Nucleus accumbens (tissue), 56 donors: ENCODE measurements at regions not wholly inside any gene's neighbourhood (a gene's known extent, or its start where the extent isn't known, plus 50 kb on each side); places are given as distances from the start of the nearest gene placed in this dataset.

Experiments used
- DNase-seq, 56 donors: peaks; one replicate each; lab custom pipeline; 2025; lab: John Stamatoyannopoulos, UW

DNA sequence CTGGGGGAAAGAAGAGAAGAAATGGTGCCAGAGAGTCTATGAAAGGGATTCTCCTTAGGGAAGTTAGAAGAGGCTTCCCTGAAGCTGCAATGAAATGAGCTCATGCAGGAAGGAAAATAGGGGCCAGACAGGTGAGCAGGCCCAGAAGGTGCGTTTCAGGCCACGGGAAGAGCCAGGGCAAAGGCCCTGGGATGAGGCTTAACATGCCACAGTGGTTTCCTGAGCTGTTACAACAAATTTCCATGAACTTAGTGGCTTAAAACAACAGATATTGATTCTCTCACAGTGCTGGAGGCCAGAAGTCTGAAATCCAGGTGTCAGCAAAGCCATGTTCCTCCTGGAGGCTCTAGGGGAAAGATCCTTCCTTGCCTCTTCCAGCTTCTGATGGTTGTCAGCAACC is 167.9 kb downstream of the TFAP2C start:
- no peak for DNase-seq

DNA sequence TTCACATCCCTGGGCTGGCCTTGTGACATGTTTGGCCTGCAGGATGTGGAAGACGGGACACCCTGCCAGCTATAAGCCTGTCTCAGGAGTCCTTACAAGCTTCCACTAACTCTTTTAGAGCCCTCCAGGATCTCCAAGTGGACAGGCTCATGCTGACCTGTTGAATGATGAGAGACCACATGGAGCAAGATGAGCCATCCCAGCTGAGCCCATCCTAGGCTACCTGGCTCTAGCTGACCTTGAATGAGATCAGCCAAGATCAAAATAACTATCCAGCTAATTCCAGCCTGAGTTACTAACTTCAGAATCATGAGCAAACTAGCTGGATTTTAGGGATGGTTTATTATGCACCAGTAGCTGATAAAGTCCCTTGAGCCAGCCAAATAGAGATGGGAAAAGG is 169.5 kb downstream of the TFAP2C start:
- DNase-seq, result no peak

DNA sequence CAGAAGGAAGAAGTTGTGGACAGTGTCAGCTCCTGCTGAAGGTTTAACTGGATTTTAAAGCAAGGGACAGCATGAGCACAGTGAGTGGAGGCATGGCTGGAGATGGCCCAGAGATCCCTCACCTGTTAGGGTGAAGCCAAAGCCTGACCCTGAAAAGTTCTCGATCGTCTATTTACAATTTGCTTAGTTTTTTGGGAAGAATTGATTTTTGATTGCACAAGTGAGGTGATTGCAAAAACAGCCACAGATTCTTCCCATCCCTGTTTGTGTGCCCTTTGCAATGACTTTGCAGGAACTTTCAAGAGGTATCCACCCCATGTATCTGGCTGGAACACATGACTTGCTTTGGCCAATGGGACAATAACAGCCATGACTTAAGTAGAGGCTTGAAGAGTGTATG is 170.1 kb downstream of the TFAP2C start:
- DNase-seq, result no peak

DNA sequence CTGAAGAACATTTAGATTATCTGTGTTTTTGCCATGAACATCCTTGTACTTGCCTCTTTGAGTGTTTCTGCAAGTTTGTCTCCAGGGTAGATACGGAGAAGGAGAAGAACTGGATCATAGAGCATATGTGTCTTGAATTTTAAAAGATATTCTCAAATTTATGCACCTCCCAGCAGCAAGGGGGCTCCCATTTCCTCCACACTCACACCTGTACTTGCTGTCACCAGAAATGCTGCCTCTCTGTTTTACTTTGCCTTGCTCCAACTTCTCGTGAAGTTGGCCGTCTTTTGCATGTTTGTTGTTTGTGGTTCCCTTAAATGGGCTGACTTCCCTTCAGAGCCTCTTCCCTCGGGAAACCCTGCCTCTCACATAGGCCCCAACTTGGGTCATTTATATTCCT is 171.0 kb downstream of the TFAP2C start:
- no peak for DNase-seq

DNA sequence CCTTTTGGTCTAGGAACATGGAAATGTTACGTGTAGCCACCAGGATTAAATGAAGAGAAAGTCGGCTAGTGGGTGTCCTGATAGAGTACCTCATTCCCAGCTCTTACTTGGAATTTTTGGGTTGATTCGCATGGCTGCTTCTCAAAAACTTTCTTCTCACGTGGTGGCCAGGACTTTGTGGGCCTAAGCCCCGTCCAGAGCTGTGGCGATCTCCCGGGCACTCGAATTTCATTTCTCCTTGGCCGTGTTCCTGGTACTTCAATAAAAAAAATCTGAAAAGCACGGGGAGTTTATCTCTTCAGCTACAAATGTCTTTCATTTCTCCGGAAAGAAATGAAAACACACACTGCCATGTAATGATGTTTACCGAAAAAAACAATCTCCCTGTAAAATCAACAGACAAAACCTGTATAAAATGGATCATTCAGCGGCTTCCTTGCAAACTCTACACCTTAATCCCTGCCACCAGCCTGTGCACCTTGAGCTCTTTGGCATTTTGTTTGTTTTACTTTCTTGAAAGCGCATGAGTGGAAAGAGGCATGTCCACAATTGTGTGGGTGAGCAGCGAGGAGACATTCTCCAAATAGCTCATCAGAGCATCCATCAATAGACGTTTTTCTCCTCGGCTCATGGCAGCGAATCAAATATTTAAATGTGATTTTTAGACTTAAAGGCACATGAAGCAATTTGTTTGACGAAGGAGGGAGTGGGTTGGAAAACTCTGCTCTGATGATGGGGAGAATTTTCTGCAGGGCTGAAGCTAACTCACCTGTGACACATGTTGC is 173.1 kb downstream of the TFAP2C start:
- DNase-seq, result no peak

DNA sequence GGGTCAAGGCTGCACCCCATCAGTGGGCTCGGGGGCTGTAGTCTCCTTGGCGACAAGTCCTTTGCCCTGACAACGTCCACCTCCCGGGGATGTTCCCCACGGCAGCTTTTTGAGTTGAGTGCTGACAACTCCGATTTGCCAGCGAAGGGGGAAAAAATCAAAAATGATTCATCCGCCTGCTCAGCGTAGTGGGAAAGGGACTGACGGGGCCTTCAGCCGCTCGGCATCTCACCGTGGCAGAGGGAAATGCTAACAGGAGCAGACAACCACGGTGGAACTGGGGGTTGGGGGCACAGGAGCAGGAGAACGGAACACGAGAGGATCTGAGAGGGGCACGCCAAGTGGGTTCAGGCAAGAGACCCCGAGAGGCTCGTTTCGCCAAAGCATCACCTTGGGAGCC is 173.7 kb downstream of the TFAP2C start:
- peak in 1 of 56 donors; percentile 22 for DNase-seq

DNA sequence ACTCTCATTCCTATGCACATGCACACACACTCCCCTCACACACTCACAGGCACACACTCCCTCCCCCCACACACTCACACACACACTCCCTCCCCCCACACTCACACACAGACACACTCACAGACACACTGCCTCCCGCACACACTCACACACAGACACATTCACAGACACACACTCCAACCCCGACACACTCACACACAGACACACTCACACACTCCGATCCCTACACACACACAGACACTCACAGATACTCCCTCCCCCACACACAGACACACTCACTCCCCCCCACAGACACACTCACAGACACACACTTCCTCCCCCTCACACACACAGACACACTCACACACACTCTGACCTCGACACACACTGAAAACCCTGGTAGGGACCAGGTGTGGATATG is 176.2 kb downstream of the TFAP2C start:
- no peak for DNase-seq

DNA sequence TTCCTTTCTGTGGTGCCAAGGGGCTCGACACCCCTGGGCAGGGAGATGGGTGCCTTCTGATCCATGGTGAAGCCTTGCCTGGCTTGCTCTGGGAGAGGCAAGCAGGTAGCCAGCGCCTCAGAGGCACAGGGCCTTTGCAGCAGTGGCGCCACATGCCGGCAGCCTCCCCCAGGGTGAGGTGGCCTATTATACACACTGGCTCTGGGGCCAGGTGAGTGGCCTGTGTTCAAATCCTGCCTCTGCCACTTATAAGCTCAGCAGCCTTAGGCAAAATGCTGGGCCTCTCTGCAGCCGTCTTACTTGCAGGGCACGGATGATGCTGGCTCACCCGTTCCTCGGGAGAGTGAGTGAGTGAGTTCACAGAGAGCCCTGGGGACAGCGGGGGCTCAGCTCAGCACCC is 176.9 kb downstream of the TFAP2C start:
- no peak for DNase-seq

DNA sequence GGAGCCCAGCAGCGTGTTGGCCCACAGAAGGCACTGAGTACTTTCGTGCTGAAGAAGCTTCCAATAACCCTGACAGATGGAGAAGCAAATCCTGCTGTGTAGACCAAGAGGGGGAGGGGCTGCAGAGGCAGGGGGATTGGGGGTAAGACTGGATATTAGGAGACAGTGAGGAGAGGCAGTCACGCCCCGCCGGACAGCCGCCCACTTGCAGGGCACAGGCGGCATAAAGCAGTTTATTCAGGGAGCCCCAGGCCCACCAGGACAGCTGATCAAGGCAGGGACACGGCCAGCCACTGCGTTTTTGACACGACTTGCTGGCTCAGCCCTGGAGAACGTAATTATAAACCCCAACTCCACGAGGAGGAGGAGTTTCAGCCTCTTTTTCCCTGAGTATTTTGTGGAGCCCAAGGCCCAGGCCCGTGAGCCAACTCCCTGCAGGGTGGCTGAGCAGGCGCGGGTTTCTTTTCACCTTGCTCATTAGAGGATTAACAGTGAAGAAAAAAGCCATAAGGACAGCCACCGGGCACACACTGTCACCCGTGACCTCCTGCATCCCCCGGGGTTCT is 177.9 kb downstream of the TFAP2C start:
- DNase-seq, result peak in 2 of 56 donors; percentile 10 to 15

DNA sequence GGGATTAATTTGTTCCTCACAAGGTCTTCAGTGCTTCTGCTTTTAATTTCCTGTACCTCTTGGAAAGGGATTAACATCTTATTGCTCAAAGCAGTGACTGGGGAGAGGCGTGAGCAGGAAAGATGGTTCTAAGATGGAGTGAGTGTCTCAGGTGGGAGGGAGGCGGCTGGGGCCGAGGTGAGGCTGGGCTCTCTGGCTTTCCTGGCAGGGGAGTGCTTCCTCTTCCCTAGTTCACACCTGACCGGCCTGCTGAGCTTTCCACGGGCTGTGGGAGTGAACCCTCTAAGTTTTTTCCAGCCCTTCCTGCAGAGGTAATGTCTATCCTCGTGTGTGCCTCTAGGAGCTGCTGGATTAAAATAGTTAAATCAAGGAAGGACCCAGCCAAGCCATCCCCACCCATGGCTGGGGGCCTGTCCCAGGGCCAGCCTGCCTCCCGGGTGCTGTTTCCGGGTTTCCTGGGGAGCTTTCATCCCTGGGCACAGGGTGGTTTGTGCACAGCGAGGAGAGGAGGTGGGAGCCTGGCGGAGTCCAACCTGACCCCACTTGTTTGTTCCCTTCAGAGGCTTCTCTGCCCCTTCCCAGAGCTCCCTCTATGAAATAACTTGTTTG is 179.1 kb downstream of the TFAP2C start:
- DNase-seq, result no peak

DNA sequence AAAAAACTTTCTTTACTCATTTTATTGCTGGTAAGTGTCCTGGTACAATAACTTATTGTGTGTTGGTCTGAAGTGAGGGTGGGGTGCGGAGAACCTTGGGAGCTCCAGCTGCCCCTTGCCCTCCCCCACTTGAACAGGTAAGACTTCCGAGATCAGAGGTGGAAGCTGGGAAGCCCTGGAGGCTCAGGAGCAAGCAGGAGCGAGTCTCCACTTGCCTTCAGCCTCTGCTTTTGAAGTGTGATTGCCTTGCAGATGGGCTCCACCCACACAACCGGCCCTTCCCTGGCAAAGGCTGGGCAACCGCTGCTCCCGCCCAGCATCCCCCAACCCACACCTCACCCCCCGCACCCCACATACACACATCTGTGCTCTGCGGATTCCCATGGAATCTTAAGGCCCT is 179.6 kb downstream of the TFAP2C start:
- DNase-seq, result no peak

DNA sequence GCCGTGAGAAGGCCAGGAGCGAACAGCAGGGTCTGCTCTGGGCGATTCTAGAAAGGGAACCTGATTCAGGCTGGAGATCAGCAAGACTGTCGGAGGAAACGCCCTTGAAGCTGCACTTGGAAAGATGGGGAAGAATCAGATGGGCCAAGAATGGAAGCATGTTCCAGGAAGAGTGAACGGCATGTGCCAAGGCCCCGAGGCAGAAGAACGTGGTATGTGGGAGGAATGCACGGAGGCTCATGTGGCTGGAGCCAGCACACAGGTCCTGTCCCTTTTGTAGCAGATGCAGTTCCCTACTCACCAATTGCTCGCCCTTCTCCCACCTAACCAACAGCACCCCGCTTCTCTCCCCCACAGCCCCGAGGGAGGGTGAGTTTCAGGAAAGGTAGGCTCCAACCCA is 180.6 kb downstream of the TFAP2C start:
- DNase-seq, result no peak

DNA sequence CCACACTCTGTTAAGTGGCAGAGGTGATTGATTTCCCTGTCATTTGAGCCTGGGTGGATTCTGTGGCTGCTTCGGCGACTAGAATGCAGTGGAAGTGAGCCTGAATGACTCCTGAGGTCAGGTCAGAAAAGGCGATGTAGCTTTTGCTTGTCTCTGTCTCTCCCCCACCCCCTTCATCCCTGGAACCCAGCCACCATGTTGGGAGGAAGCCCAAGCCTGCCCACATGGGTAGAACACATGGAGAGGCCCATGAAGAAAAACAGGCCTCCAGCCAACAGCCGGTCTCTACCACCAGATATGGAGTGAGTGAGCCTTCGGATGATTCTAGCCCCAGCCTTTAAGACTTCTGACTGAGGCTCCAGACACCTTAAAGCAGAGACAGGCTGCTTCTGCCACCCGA is 181.0 kb downstream of the TFAP2C start:
- DNase-seq, result no peak

DNA sequence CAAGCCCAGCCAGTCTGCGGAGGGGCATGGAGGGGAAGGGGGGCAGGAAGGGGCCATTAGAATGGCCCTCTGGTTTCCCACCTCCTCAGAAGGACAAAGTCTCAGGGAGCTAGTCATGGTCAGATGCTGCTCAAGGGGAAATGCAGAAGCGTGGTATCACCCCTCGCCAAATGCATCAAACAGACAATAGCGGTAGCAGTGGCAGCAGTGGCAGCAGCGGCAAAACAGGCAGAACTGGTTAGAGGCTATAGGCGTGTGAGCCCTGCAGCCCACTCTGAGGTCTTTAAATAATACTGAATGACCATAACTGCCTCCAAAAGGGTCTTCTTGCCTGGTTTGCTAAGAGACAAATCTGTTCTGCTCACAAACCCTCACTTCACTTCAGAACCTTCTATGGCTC is 186.7 kb downstream of the TFAP2C start:
- DNase-seq, result no peak

DNA sequence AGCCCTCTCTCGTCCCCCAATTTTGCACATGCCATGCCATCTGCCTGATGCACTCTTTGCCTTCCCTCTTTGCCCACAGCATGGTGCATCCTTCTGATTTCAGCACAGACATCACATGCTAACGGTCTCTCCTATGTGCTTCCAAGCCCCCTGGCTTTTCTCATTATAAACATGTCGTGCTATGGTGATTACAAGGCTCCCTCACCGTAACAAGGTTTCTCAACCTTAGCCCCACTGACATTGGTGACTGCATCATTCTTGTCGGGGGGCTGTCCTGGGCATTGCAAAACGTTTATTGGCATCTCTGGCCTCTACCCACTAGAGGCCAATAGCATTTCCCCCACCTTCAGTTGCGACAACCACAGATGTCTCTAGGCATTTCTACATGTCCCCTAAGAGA is 187.2 kb downstream of the TFAP2C start:
- DNase-seq, result no peak

DNA sequence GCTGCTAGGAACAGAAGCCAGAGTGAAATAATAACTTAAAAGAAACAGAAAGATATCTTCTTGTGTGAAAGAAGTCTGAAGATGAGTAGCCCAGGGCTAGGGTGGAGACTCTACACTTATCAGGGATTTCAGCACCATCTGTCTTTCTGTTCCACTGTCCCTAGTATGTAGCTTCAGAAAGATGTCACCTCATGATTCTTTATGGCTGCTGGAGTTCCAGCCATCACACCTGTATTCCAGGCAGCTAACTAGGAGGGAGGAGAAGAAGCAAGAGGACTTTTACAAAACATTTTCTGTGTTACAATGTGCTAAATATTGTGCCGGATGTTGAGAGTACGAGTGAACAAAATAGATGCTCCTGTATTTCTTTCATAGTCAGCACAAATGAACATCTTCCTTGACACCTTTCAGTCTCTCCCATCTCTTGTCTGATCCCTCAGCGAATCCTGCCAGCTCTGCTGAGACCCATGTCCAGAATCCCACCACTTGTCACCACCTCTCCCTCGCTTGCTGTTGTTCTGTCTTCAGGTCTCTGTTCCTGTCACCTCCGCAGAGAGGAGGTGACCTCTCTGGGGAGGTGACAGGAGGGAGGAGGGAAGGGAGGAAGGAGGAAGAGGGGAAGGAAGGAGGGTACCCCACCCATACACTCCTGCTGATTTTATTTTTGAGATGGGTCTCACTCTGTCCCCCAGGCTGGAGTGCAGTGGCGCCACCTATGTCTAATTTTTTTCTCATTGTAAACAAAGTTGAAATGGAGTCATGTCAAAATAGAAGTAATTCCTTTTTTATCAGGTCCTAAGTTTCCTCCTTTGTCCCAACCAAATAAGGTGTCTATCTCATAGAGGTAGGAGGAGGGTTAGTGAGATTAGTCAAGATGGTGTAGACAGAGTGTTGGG is 188.9 kb downstream of the TFAP2C start:
- no peak for DNase-seq

DNA sequence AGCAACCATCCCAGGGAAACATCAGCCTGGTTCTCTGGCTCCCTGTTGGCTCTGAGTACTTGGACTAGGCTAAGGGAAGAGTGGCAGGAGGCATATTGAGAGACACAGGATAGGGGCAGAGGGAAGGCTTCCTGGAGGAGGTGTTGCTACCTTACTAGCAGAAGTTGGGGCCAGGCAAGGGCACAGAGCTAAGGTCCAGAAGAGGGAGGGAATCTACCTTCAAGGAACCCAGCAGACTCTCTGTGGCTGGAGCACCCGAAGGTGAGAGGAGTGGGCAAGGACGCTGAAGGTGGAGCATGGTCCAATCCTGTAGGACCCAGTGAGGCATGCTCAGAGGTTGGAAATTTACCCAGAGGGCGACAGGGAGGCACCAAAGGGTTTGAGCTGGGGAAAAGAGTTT is 191.9 kb downstream of the TFAP2C start:
- no peak for DNase-seq

DNA sequence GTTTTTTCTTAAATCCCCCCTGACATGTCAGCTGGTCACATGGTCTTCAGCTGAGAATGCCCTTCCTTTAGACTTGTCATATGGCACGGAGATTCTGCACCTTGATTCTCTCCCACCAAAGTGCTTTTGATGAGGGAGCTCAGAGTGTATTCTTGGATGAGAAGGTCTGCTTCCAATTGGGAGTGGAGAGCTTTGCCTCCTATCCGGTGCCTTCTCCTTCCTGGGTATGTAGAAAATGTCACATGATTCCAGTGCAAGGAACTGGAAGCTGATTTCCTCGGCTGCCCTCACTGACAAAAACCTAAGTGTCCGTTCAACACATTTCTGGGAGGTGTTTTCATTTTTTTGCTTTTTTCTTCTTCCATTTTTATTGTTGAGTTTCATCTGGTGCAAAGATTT is 197.2 kb downstream of the TFAP2C start:
- no peak for DNase-seq

DNA sequence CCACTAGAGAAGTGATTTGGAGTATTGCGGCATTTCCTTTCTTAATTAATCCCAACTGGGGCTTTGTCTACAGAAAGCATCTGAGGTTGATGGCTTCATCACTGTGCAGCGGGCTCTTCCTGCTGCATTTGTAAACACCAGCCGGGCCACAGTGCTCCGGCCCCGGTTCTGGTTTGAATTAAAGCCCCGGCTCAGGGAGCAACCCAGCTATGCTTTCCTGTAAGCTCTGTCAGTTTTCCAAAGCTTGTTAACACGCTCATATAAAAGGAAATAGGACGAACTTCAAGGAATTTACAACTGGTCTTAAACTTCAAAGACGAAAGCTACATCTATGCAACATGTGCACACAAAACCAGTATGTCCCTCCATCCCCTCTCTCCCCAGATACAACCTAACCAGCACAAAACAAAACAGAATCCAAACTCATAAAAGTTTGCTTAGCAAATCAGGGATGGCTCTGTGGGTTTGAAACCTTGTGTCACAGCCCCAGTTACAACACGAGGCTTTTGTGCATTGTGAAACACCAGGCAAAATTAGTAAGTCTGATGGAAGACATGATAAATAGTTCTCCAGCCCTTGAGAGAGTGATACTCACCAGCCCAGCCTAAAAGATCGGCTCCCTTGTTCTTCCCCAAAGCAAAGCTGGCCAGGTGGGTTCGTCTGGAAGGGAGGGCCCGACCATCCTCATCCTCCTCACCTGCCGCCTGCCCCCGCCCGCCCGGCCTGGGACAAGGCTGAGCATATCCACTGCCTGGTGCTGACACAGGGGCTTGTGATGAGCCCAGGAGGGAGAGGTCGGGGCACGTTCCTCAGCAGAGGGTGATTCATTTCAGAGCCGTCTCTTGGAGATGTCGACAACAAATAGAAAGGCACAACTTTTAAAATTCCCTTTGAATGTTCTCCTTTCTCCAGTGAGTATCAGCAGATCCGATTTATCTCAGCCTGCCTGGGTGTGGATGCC is 197.9 kb downstream of the TFAP2C start:
- no peak for DNase-seq

DNA sequence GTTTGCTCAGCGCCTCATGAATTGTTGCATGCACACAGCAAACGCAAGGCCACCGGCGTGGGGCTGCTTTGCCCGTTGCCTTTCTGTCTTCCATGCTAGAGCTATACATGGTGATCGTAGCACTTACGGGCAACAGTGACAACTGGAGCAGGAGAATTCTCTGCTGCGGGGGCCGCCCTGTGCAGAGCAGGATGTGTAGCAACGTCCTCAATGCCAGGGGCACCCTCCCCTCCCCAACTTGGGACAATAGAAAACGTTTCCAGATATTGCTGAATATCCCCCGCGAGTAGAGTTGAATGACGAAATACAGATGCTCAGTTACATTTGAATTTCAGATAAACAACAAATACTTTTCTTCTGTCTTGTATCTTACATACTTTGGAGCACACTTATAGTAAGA is 198.7 kb downstream of the TFAP2C start:
- no peak for DNase-seq
